ENCODE measurements at regions not wholly inside any gene's neighbourhood (a gene's known extent, or its start where the extent isn't known, plus 50 kb on each side); places are given as distances from the start of the nearest gene placed in this dataset.
"Not testable (repeated sequence)": the region's sequence is repeated elsewhere in the genome, so short reads cannot be mapped to it uniquely, and the experiment has no call there.

- H3K27me3 ChIP-seq; intact Hi-C loops (cut with DNase I; ENCODE audit: low total_unique reads); H3K36me3 ChIP-seq; H3K4me1 ChIP-seq; DNase-seq; H3K4me3 ChIP-seq; H3K27ac ChIP-seq; H3K9me3 ChIP-seq: not testable (repeated sequence)
These were observed 61.0 kb downstream of the SPDYE17 start for GRCh38 chr7:76971201-76971600.

- H3K4me3 ChIP-seq; H3K27ac ChIP-seq; intact Hi-C loops (cut with DNase I; ENCODE audit: low total_unique reads); H3K36me3 ChIP-seq; DNase-seq; H3K9me3 ChIP-seq; H3K27me3 ChIP-seq; H3K4me1 ChIP-seq: not testable (repeated sequence)
These were observed 62.3 kb downstream of the SPDYE17 start for GRCh38 chr7:76969892-76970291.

GRCh38 chr7:76965731-76966548 lies 66.2 kb downstream of the SPDYE17 start:
- H3K4me3 ChIP-seq; H3K36me3 ChIP-seq; DNase-seq; H3K4me1 ChIP-seq; H3K27me3 ChIP-seq; intact Hi-C loops (cut with DNase I; ENCODE audit: low total_unique reads); H3K9me3 ChIP-seq; H3K27ac ChIP-seq: not testable (repeated sequence)

GRCh38 chr7:76964050-76964449 lies 68.1 kb downstream of the SPDYE17 start:
- H3K9me3 ChIP-seq; H3K4me3 ChIP-seq; DNase-seq; H3K27me3 ChIP-seq; intact Hi-C loops (cut with DNase I; ENCODE audit: low total_unique reads); H3K27ac ChIP-seq; H3K36me3 ChIP-seq; H3K4me1 ChIP-seq: not testable (repeated sequence)

- DNase-seq; intact Hi-C loops (cut with DNase I; ENCODE audit: low total_unique reads); H3K4me3 ChIP-seq; H3K4me1 ChIP-seq; H3K36me3 ChIP-seq; H3K27ac ChIP-seq; H3K27me3 ChIP-seq; H3K9me3 ChIP-seq: not testable (repeated sequence)
These were observed 69.1 kb downstream of the SPDYE17 start for GRCh38 chr7:76963061-76963460.

GRCh38 chr7:76960400-76960986 lies 71.7 kb downstream of the SPDYE17 start:
- H3K36me3 ChIP-seq; DNase-seq; intact Hi-C loops (cut with DNase I; ENCODE audit: low total_unique reads); H3K9me3 ChIP-seq; H3K27ac ChIP-seq; H3K27me3 ChIP-seq; H3K4me3 ChIP-seq; H3K4me1 ChIP-seq: not testable (repeated sequence)

- H3K4me3 ChIP-seq; DNase-seq; H3K9me3 ChIP-seq; intact Hi-C loops (cut with DNase I; ENCODE audit: low total_unique reads); H3K27ac ChIP-seq; H3K27me3 ChIP-seq; H3K4me1 ChIP-seq; H3K36me3 ChIP-seq: not testable (repeated sequence)
These were observed 72.4 kb downstream of the SPDYE17 start for GRCh38 chr7:76959573-76960399.

- H3K36me3 ChIP-seq; H3K4me3 ChIP-seq; H3K9me3 ChIP-seq; H3K27ac ChIP-seq; intact Hi-C loops (cut with DNase I; ENCODE audit: low total_unique reads); H3K4me1 ChIP-seq; DNase-seq; H3K27me3 ChIP-seq: not testable (repeated sequence)
These were observed 75.6 kb downstream of the SPDYE17 start for GRCh38 chr7:76956531-76956930.

- DNase-seq; H3K27ac ChIP-seq; intact Hi-C loops (cut with DNase I; ENCODE audit: low total_unique reads); H3K9me3 ChIP-seq; H3K36me3 ChIP-seq; H3K4me1 ChIP-seq; H3K4me3 ChIP-seq; H3K27me3 ChIP-seq: not testable (repeated sequence)
These were observed 77.0 kb downstream of the SPDYE17 start for GRCh38 chr7:76955124-76955523.

- H3K4me3 ChIP-seq; H3K36me3 ChIP-seq; DNase-seq; H3K9me3 ChIP-seq; H3K27ac ChIP-seq; H3K27me3 ChIP-seq; intact Hi-C loops (cut with DNase I; ENCODE audit: low total_unique reads); H3K4me1 ChIP-seq: not testable (repeated sequence)
These were observed 87.6 kb downstream of the SPDYE17 start for GRCh38 chr7:76944603-76945002.

GRCh38 chr7:76941809-76942765 lies 90.1 kb downstream of the SPDYE17 start:
- H3K4me1 ChIP-seq; H3K27ac ChIP-seq; intact Hi-C loops (cut with DNase I; ENCODE audit: low total_unique reads); H3K27me3 ChIP-seq; DNase-seq; H3K4me3 ChIP-seq; H3K36me3 ChIP-seq; H3K9me3 ChIP-seq: not testable (repeated sequence)

GRCh38 chr7:76937781-76938180 lies 94.4 kb downstream of the SPDYE17 start:
- H3K27me3 ChIP-seq, H3K9me3 ChIP-seq, DNase-seq, H3K27ac ChIP-seq, H3K36me3 ChIP-seq, H3K4me3 ChIP-seq, H3K4me1 ChIP-seq: not testable (repeated sequence)
- intact Hi-C loops (cut with DNase I; ENCODE audit: low total_unique reads), result loop anchor here (5.0 kb wide), 1 partner anchor 380 kb away; no protein-coding TSS in a partner anchor

GRCh38 chr7:76937330-76937729 lies 94.8 kb downstream of the SPDYE17 start:
- not testable (repeated sequence) for H3K4me1 ChIP-seq, H3K4me3 ChIP-seq, H3K9me3 ChIP-seq, H3K27ac ChIP-seq, DNase-seq, H3K27me3 ChIP-seq, H3K36me3 ChIP-seq
- intact Hi-C loops (cut with DNase I; ENCODE audit: low total_unique reads), result loop anchor here (5.0 kb wide), 1 partner anchor 380 kb away; no protein-coding TSS in a partner anchor

Data from tibial artery (tissue), 4 donors.